GM21825 (cell line): ENCODE measurements at regions not wholly inside any gene's neighbourhood (a gene's known extent, or its start where the extent isn't known, plus 50 kb on each side); places are given as distances from the start of the nearest gene placed in this dataset.
"Not testable (repeated sequence)": the region's sequence is repeated elsewhere in the genome, so short reads cannot be mapped to it uniquely, and the experiment has no call there.

Experiments used
- ATAC-seq: cut with Tn5 transposase; IDR thresholded peaks from one replicate; pipeline ENCODE4 v1.9.1; 2021; ENCODE audit warnings: mild to moderate bottlenecking, moderate library complexity; ENCODE audit not compliant: unreplicated experiment

DNA sequence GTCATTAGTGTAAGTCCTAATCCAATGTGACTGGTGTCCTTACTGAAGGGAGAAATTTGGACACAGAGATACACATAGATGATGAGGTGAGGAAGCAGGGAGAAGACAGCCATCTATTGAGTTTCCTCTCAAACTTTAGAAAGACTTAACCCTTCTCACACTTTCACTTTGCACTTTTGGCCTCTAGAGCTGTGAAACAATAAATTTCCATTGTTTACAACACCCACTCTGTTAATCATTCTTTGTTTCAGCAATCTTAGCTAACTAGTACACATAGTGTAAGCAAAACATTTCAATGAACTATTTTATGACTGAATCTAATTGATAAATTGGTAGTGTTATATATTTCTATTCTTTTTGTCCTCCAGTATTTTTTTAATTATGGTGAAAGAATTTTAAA lies 1092.8 kb upstream of the POT1 start:
- no peak for ATAC-seq

- no peak for ATAC-seq
Observed at GRCh38 chr7:126016722-126017121, 1087.1 kb upstream of the POT1 start.

DNA sequence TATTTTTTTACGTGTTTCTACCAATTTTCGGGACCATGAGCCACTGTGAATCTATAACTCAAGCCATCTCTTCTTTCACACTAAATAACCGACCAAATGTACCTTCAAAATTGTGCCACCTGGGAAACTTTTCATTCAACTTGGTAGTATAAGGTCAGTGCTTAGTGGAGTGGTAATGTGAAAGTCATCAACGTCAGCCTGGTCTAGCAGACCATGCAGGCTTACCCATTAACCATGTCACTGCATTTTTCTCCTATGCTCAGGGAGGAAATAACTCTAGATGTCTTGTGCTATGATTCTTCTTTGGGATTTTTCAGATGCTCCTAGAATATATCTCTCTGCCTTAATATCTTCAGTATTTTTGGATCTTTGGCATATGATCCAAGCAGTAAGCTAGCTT lies 1075.4 kb upstream of the POT1 start:
- no peak for ATAC-seq

DNA sequence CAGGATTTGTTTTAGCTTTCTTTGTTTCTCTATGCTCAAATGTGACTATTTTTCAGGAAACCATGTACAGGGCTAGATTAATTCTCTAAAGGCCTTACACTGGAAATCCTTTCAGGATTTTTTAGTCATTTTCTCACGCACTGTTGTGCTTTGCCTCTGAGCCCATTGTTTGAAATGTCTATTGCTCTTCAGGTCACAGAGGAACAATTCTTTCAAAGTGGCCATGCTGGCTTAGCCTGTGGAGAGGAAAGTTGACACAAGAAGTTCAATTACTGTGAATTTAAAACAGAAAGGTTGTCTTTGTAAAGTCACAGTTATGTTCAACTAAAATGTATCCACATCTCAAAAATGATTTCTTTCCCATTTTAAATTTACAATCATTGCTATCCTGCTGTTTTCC lies 1071.7 kb upstream of the POT1 start:
- ATAC-seq, result no peak

DNA sequence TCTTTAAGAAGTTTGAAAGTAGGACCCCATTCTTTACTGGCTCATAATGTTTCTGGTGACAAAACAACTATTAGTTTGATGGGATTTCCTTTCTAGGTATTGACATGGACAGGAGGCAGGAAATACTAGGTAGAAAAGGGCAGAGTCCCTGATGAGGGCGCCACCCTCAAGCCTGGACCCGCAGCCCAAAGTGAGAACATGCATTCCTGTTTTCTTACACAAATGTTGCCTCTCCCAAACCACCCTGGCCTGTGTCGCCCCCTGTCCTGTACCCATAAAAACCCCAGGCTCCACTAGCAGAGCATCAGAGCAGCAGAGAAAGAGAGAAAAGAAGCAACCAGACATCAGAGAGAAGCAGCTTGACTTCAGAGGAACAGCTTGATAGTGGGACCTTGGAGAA lies 1055.2 kb upstream of the POT1 start:
- ATAC-seq, result no peak

DNA sequence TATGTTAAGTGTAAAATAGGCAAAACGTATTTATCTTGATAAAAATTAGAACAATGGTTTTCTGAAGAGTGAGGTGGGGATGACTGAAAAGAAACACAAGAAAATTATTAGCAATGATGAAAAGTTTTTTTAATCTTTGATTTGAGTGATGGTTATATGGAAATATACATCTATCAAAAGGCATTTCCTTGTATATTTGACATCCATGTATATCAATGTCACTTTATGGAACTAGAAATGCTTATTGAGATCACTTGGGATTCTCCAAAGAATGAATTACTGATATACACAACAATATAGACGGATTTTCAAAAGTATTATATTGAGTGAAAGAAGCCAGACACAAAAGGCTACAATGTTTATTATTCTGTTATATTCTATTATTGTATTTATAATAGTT lies 1042.0 kb upstream of the POT1 start:
- ATAC-seq, result no peak

DNA sequence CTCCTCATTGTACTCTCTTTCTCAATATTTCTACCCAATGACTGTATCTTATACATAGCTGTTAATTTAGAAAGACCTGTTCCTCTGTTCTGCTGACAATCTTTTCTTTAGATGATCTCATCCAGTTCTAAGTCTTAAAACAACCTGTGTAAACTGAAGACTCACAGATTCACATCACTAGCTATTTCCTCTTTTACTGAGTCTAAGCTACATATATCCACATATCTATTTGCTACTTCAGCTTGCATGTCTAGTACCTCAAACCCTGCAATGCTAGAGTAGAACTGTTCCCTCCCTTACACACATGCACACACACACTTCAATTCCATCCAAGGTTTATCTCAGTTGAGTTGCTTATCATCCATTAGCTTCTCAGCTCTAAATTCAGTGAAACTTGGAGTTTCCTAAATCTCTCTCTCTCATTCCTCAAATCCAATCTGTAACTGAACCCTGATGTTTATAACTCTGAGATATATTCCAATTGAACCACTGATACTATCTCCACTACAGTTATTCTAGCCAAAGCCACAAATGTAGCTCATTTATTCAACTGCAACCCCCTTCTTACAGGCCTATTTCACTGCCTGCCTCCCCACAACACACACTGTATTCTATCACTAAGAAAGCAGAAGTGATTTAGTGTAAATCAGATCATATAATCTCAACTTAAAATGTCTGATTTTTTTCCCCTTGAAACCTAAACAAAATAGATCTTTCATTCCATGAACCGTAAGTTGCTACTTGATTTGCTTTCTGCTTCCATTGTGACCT lies 1036.8 kb upstream of the POT1 start:
- ATAC-seq, result no peak

DNA sequence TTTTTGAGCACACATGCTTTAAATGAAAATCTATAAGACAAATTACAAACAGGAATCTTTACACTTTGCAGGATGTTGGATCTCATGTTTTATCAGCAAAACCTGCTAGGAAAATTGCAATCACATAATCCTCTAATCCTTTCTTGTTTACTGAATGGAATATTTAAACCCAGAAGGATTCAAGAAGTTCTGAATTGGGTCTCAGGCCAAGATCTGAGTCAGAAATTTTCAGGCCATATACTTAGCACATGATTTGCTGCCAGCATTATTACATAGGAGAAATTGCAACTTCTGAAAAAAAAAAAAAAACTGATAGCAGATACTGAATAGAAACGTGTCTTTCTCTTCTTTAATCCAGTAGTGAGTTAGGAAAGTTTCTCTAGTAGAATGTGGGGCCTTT lies 1005.3 kb upstream of the POT1 start:
- no peak for ATAC-seq

- no peak for ATAC-seq
Observed at GRCh38 chr7:125934539-125934938, 1004.9 kb upstream of the POT1 start.

DNA sequence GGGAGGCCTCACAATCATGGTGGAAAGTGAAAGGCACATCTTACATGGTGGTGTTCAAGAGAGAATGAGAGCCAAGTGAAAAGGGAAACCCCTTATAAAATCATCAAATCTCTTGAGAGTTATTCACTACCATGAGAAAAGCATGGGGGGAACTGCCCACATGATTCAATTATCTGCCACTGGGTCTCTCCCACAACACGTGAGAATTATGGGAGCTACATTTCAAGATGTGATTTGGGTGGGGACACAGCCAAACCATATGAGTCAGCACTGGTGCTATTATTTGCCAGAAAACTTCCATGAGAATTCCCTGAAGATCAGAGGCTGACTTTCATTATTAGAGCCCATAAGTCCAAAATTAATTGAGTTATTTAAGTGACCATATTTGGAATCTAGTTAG lies 1001.2 kb upstream of the POT1 start:
- ATAC-seq, result no peak

DNA sequence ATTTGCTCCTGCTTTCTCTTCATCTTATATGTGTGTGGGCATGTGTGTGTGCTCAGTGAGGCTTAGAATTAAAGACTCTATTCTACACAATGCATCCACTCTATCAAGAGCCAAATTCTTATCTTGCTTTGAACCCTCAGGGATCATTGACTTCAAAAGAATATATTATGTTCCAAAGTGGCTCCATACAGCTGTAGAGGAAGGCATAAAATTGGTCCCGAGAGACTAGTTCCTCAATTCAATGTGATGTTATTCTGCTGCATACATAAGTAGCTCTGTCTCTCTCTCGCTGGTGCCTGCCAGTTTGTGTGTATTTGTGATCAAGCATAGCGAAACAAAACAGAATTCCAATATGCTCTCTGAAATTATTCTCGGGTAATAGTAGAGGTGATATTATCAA lies 997.9 kb upstream of the POT1 start:
- no peak for ATAC-seq

DNA sequence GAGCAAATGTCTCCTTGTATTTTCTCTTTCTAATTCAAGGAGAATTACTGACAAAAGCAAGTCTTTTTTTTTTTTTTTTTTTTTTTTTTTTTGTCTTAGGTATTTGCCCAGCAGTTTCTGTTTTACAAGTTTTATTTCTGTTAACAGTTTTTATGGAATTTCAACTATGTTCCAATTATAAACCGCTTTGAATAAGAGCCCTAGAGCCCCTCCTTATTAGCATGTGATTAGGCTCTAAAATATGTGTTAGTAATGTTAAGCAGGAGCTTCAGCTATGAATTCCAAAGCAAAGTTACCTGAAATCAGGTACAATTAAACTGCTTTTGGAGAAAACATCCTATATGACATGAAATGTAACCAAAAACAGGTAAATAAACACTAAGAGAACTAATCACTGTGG lies 997.0 kb upstream of the POT1 start:
- no peak for ATAC-seq

- no peak for ATAC-seq
Observed at GRCh38 chr7:125924037-125924436, 994.4 kb upstream of the POT1 start.

DNA sequence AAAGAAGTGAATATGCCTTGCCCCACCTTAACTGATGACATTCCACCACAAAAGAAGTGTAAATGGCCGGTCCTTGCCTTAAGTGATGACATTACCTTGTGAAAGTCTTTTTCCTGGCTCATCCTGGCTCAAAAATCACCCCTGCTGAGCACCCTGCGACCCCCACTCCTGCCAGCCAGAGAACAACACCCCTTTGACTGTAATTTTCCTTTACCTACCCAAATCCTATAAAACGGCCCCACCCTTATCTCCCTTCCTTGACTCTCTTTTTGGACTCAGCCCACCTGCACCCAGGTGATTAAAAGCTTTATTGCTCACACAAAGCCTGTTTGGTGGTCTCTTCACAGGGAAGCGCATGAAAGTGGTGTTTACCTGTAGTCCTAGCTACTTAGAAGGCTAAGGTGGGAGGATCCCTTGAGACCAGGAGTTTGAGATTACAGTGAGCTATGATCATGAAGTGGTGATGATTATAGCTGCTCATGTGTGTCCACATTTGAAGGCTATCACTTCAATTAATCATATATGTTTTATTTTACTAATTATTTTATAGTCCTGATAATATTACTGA lies 985.8 kb upstream of the POT1 start:
- ATAC-seq, result not testable (repeated sequence)

GRCh38 chr7:125908711-125909110 lies 979.1 kb upstream of the POT1 start:
- ATAC-seq, result no peak

DNA sequence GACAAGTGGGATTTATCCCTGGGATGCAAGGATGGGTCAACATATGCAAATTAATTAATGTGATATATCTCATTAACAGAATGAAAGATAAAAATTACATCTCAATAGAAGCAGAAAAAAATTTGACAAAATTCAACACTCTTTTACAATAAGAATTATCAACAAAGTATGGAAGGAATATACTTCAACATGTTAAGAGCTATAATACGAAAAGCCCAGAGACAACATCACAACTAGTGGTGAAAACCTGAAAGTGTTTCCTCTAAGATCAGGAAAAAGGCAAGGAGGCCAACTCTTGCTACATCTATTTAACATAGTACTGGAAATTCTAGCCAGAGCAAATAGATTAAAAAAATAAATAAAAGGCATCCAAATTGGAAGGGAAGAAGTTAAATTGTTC lies 970.0 kb upstream of the POT1 start:
- no peak for ATAC-seq

- ATAC-seq, result no peak
Observed at GRCh38 chr7:125892434-125892833, 962.8 kb upstream of the POT1 start.

GRCh38 chr7:125878988-125879387 lies 949.4 kb upstream of the POT1 start:
- no peak for ATAC-seq

GRCh38 chr7:125878235-125878956 lies 948.8 kb upstream of the POT1 start:
- ATAC-seq, result no peak

DNA sequence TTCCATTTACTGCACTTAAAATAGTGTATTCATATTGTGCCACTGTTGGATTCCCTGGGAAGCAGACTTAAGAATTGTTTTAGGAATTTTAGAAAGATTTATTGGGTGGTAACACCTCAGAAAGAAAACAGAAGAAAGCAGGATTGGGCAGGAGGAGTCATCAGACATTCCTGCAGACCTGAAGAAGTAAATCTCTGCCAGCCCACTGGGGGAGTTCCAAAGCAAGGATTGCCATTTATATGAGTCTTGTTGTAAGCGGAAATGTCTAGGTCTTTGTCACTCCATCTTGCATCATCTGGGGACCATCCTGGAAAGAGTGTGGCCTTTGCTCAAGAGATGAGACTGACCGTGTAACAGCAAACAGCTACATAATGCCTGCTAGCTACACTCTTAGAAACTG lies 947.6 kb upstream of the POT1 start:
- ATAC-seq, result no peak

DNA sequence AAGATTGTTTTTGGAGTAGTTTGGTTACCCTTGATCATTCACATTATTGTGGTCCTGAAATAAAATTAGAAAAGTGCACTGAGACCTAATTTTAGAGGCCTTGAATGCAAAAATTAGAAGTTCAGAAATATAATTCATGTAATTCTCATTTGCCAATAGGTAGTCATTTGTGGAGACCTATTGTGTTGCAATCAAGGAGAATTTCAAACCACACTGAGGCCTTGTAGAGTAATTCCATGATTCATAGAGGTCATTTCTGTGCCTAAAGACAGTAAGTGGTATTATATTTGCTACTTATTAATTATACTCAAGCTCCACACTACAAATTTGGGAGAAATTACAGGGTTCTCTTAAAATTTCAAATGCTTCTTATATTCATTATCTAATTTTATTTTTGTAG lies 946.8 kb upstream of the POT1 start:
- no peak for ATAC-seq

DNA sequence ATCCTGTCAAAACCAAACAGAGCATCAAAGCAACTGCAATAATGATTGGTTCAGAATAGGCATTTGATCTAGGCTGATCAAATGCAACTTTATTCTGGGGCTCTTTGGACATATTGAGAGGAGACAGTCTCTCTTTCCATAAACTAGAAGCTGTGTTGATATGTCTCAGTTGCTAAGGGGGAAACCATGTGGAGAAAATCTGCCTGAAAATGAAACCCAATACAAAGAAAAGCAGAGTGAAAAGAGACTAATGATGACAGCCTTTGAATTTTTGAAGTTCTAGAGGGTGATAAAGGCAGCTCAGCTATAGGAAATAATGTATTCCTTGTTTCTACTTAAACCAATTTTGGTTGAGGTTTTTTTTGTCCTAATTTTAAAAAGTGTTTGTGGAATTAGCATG lies 941.8 kb upstream of the POT1 start:
- ATAC-seq, result no peak
